Upper lobe of left lung (tissue), 6 donors: ENCODE measurements at regions not wholly inside any gene's neighbourhood (a gene's known extent, or its start where the extent isn't known, plus 50 kb on each side); places are given as distances from the start of the nearest gene placed in this dataset.

ENCODE experiments used
- ATAC-seq, 2 donors: fragments of 200-7000 bp; cut with Tn5 transposase; one replicate each; pipeline ENCODE4 v1.9.1; 2022; ENCODE audit warnings: mild to moderate bottlenecking in 2 of 2, moderate library complexity in 2 of 2; ENCODE audit not compliant: low FRiP score in 2 of 2
- DNase-seq, 2 donors: peaks; one replicate each; pipeline ENCODE4 v3.0.0-alpha.2; 2019 to 2020
- H3K27ac ChIP-seq, 4 donors: fragments of 200-600 bp; sonication (generic); one replicate each; pipeline ENCODE4 v1.5.1; 2016 to 2019
- H3K27me3 ChIP-seq, 4 donors: fragments of 200-600 bp; sonication (generic); one replicate each; pipeline ENCODE4 v1.5.1; 2017 to 2019
- H3K36me3 ChIP-seq, 4 donors: fragments of 200-600 bp; sonication (generic); one replicate each; pipeline ENCODE4 v1.5.1; 2016 to 2019
- H3K4me1 ChIP-seq, 4 donors: fragments of 200-600 bp; sonication (generic); one replicate each; pipeline ENCODE4 v1.5.1; 2018 to 2019
- H3K4me3 ChIP-seq, 4 donors: fragments of 200-600 bp; sonication (generic); one replicate each; pipeline ENCODE4 v1.5.1; 2017 to 2019; ENCODE audit warnings: mild to moderate bottlenecking in 2 of 4, moderate library complexity in 1 of 4
- H3K9me3 ChIP-seq, 4 donors: fragments of 200-600 bp; sonication (generic); one replicate each; pipeline ENCODE4 v1.5.1; 2018 to 2019
- CTCF ChIP-seq, 6 experiments: fragments of 450-650 bp in 4 of 6; fragments of 200-600 bp in 2 of 6; sonication (generic) in 2 of 6; IDR thresholded peaks; one replicate each; pipeline ENCODE4 v1.5.1; 2016 to 2019; ENCODE audit warnings: antibody characterized with exemption in 6 of 6
- EP300 ChIP-seq, 4 donors: sonication (generic); formaldehyde crosslinking; IDR thresholded peaks; one replicate each; pipeline ENCODE4 v1.5.1; 2017; ENCODE audit warnings: antibody characterized with exemption in 4 of 4, control low read depth in 2 of 4
- POLR2A ChIP-seq, 4 donors: fragments of 450-650 bp; IDR thresholded peaks; one replicate each; pipeline ENCODE4 v1.5.1; 2016 to 2017; ENCODE audit warnings: antibody characterized with exemption in 4 of 4, mild to moderate bottlenecking in 2 of 4
- POLR2AphosphoS5 ChIP-seq, 2 donors: sonication (generic); formaldehyde crosslinking; IDR thresholded peaks; one replicate each; pipeline ENCODE4 v1.5.1; 2017; ENCODE audit warnings: antibody characterized with exemption in 2 of 2
- WGBS, 2 donors: methylation state at CpG; one replicate each; pipeline ENCODE4 v1.1.5; 2017 to 2018; 5-methylcytosine and 5-hydroxymethylcytosine counted together
- donor health status: DM: no; HTN: no; CAD: no; lungs with moderate emphysema.
- donor health status: DM: no; HTN: yes; CAD: no; lungs with severe emphysema.

GRCh38 chr2:192459422-192459821, 264.7 kb upstream of the TMEFF2 start:
- H3K27ac ChIP-seq = no peak overlapping the region
- ATAC-seq = no peak
- H3K4me1 ChIP-seq = no peaks in the 10 kb centered on the region
- H3K4me3 ChIP-seq = no peak overlapping the region
- H3K9me3 ChIP-seq = no peaks in the 10 kb centered on the region
- H3K36me3 ChIP-seq = no peaks in the 10 kb centered on the region
- H3K27me3 ChIP-seq = no peaks in the 10 kb centered on the region
- DNase-seq = no peak
- TF ChIP-seq POLR2A (IDR thresholded peaks at IDR 0.05) (no peak), EP300 (IDR thresholded peaks at IDR 0.05) (no peak), CTCF (IDR thresholded peaks at IDR 0.05) (no peak), POLR2AphosphoS5 (IDR thresholded peaks at IDR 0.05) (no peak)
- WGBS, 2 donors = 88 to 100% methylated on average over 1 of the region's 1 CpG

GRCh38 chr2:192448881-192449280, 254.1 kb upstream of the TMEFF2 start:
- ATAC-seq (no peak), DNase-seq (no peak)
- no peak for TF ChIP-seq POLR2AphosphoS5 (IDR thresholded peaks at IDR 0.05)
- TF ChIP-seq CTCF (IDR thresholded peaks at IDR 0.05) = no peak
- TF ChIP-seq POLR2A (IDR thresholded peaks at IDR 0.05) = no peak
- no peak for TF ChIP-seq EP300 (IDR thresholded peaks at IDR 0.05)
- H3K27ac ChIP-seq = no peak overlapping the region
- H3K9me3 ChIP-seq = no peaks in the 10 kb centered on the region
- H3K4me1 ChIP-seq = no peaks in the 10 kb centered on the region
- WGBS, 2 donors = 81 to 90% methylated on average over 1 of the region's 1 CpG
- H3K4me3 ChIP-seq = no peak overlapping the region
- no peaks in the 10 kb centered on the region for H3K27me3 ChIP-seq
- no peaks in the 10 kb centered on the region for H3K36me3 ChIP-seq

- ATAC-seq = no peak
- no peaks in the 10 kb centered on the region for H3K9me3 ChIP-seq
- no peaks in the 10 kb centered on the region for H3K27me3 ChIP-seq
- no peaks in the 10 kb centered on the region for H3K36me3 ChIP-seq
- H3K27ac ChIP-seq = no peak overlapping the region
- no peak for DNase-seq
- 65 to 72% methylated on average over 7 of the region's 7 CpGs for WGBS, 2 donors
- H3K4me1 ChIP-seq = no peaks in the 10 kb centered on the region
- TF ChIP-seq POLR2A (IDR thresholded peaks at IDR 0.05) (no peak), POLR2AphosphoS5 (IDR thresholded peaks at IDR 0.05) (no peak), EP300 (IDR thresholded peaks at IDR 0.05) (no peak), CTCF (IDR thresholded peaks at IDR 0.05) (no peak)
- H3K4me3 ChIP-seq = no peak overlapping the region
Measured at GRCh38 chr2:192444286-192444838, 249.6 kb upstream of the TMEFF2 start.

GRCh38 chr2:192443831-192444230, 249.1 kb upstream of the TMEFF2 start:
- Histone ChIP-seq H3K27me3 (no peaks in the 10 kb centered on the region), H3K4me3 (no peak overlapping the region), H3K36me3 (no peaks in the 10 kb centered on the region), H3K4me1 (no peaks in the 10 kb centered on the region), H3K27ac (no peak overlapping the region), H3K9me3 (no peaks in the 10 kb centered on the region)
- DNase-seq (no peak), ATAC-seq (no peak)
- TF ChIP-seq POLR2A (IDR thresholded peaks at IDR 0.05) (no peak), EP300 (IDR thresholded peaks at IDR 0.05) (no peak), CTCF (IDR thresholded peaks at IDR 0.05) (no peak), POLR2AphosphoS5 (IDR thresholded peaks at IDR 0.05) (no peak)
- WGBS, 2 donors = 86 to 88% methylated on average over 2 of the region's 2 CpGs

- ATAC-seq = no peak
- TF ChIP-seq EP300 (IDR thresholded peaks at IDR 0.05) = no peak
- TF ChIP-seq POLR2AphosphoS5 (IDR thresholded peaks at IDR 0.05) = no peak
- no peak for TF ChIP-seq CTCF (IDR thresholded peaks at IDR 0.05)
- no peak for TF ChIP-seq POLR2A (IDR thresholded peaks at IDR 0.05)
- DNase-seq = no peak
- Histone ChIP-seq H3K9me3 (no peaks in the 10 kb centered on the region), H3K27ac (no peak overlapping the region), H3K4me3 (no peak overlapping the region), H3K4me1 (no peaks in the 10 kb centered on the region), H3K27me3 (no peaks in the 10 kb centered on the region), H3K36me3 (no peaks in the 10 kb centered on the region)
- 61 to 83% methylated on average over 1 of the region's 1 CpG for WGBS, 2 donors
Measured at GRCh38 chr2:192438239-192438638, 243.5 kb upstream of the TMEFF2 start.
